ENCODE measurements at regions not wholly inside any gene's neighbourhood (a gene's known extent, or its start where the extent isn't known, plus 50 kb on each side); places are given as distances from the start of the nearest gene placed in this dataset.

GRCh38 chr6:97656236-97656635, 373.2 kb upstream of the MMS22L start:
- no peak overlapping the region for H3K27ac Mint-ChIP-seq
- Histone ChIP-seq H3K27ac (ENCODE audit: low read depth, low read length) (no peak overlapping the region), H3K27me3 (ENCODE audit: insufficient read depth, low read length) (no peaks in the 10 kb centered on the region), H3K4me1 (ENCODE audit: insufficient read depth, low read length) (no peaks in the 10 kb centered on the region), H3K4me3 (ENCODE audit: low read length in 2 of 2) (no peak overlapping the region), H3K36me3 (ENCODE audit: insufficient read depth, low read length) (no peaks in the 10 kb centered on the region), H3K9me3 (ENCODE audit: control insufficient read depth in 1 of 2, low read length in 2 of 2) (no peaks in the 10 kb centered on the region)
- POLR2A ChIA-PET (ENCODE audit: partially characterized antibody): no interaction called here
- no peak for DNase-seq
- H3K4me1 Mint-ChIP-seq: no peaks in the 10 kb centered on the region
- no peaks in the 10 kb centered on the region for H3K36me3 Mint-ChIP-seq
- peaks cover 0 to 6% (median under 1%) of the 10 kb centered on the region in 8 donors for H3K9me3 Mint-ChIP-seq
- no peak overlapping the region for H3K4me3 Mint-ChIP-seq
- intact Hi-C loops (cut with micrococcal nuclease): no loop called here
- H3K27me3 Mint-ChIP-seq: no peaks in the 10 kb centered on the region
- CTCF ChIA-PET (ENCODE audit: partially characterized antibody): no interaction called here

- POLR2A ChIA-PET (ENCODE audit: partially characterized antibody): no interaction called here
- Mint-ChIP-seq H3K27ac (no peak overlapping the region), H3K27me3 (no peaks in the 10 kb centered on the region), H3K36me3 (no peaks in the 10 kb centered on the region), H3K4me1 (no peaks in the 10 kb centered on the region), H3K9me3 (peaks cover 0 to 6% (median under 1%) of the 10 kb centered on the region in 8 donors), H3K4me3 (no peak overlapping the region)
- Histone ChIP-seq H3K27me3 (ENCODE audit: insufficient read depth, low read length) (no peaks in the 10 kb centered on the region), H3K4me1 (ENCODE audit: insufficient read depth, low read length) (no peaks in the 10 kb centered on the region), H3K9me3 (ENCODE audit: control insufficient read depth in 1 of 2, low read length in 2 of 2) (no peaks in the 10 kb centered on the region), H3K36me3 (ENCODE audit: insufficient read depth, low read length) (no peaks in the 10 kb centered on the region), H3K4me3 (ENCODE audit: low read length in 2 of 2) (no peak overlapping the region), H3K27ac (ENCODE audit: low read depth, low read length) (no peak overlapping the region)
- CTCF ChIA-PET (ENCODE audit: partially characterized antibody): no interaction called here
- intact Hi-C loops (cut with micrococcal nuclease): no loop called here
- no peak for DNase-seq
Measured at GRCh38 chr6:97656706-97657350, 373.8 kb upstream of the MMS22L start.

GRCh38 chr6:97658090-97658489, 375.1 kb upstream of the MMS22L start:
- Histone ChIP-seq H3K27ac (ENCODE audit: low read depth, low read length) (no peak overlapping the region), H3K4me3 (ENCODE audit: low read length in 2 of 2) (no peak overlapping the region), H3K4me1 (ENCODE audit: insufficient read depth, low read length) (no peaks in the 10 kb centered on the region), H3K9me3 (ENCODE audit: control insufficient read depth in 1 of 2, low read length in 2 of 2) (no peaks in the 10 kb centered on the region), H3K27me3 (ENCODE audit: insufficient read depth, low read length) (no peaks in the 10 kb centered on the region), H3K36me3 (ENCODE audit: insufficient read depth, low read length) (no peaks in the 10 kb centered on the region)
- Mint-ChIP-seq H3K4me1 (no peaks in the 10 kb centered on the region), H3K27me3 (peaks cover 0 to 1% of the 10 kb centered on the region in 2 donors), H3K36me3 (no peaks in the 10 kb centered on the region), H3K4me3 (no peak overlapping the region), H3K9me3 (peaks cover 0 to 6% (median 2%) of the 10 kb centered on the region in 8 donors), H3K27ac (no peak overlapping the region)
- intact Hi-C loops (cut with micrococcal nuclease): no loop called here
- ChIA-PET CTCF (ENCODE audit: partially characterized antibody) (no interaction called here), POLR2A (ENCODE audit: partially characterized antibody) (no interaction called here)
- no peak for DNase-seq

GRCh38 chr6:97663252-97663651, 380.2 kb upstream of the MMS22L start:
- H3K4me3 ChIP-seq (ENCODE audit: low read length in 2 of 2): no peak overlapping the region
- intact Hi-C loops (cut with micrococcal nuclease): no loop called here
- no peaks in the 10 kb centered on the region for H3K36me3 ChIP-seq (ENCODE audit: insufficient read depth, low read length)
- Mint-ChIP-seq H3K4me3 (no peak overlapping the region), H3K27me3 (peaks cover 0 to 1% of the 10 kb centered on the region in 2 donors), H3K36me3 (no peaks in the 10 kb centered on the region), H3K27ac (peak overlapping the region in 1 of 7 donors; percentile 29), H3K9me3 (peaks cover 0 to 4% (median 0%) of the 10 kb centered on the region in 8 donors), H3K4me1 (no peaks in the 10 kb centered on the region)
- CTCF ChIA-PET (ENCODE audit: partially characterized antibody): interaction anchor here (1.3 kb wide), 1 partner anchor 18 kb away, joined by 3 read pairs; no protein-coding TSS in a partner anchor
- POLR2A ChIA-PET (ENCODE audit: partially characterized antibody): no interaction called here
- H3K4me1 ChIP-seq (ENCODE audit: insufficient read depth, low read length): no peaks in the 10 kb centered on the region
- no peak for DNase-seq
- H3K27me3 ChIP-seq (ENCODE audit: insufficient read depth, low read length): no peaks in the 10 kb centered on the region
- H3K9me3 ChIP-seq (ENCODE audit: control insufficient read depth in 1 of 2, low read length in 2 of 2): no peaks in the 10 kb centered on the region
- H3K27ac ChIP-seq (ENCODE audit: low read depth, low read length): no peak overlapping the region

- Histone ChIP-seq H3K27ac (ENCODE audit: low read depth, low read length) (no peak overlapping the region), H3K9me3 (ENCODE audit: control insufficient read depth in 1 of 2, low read length in 2 of 2) (no peaks in the 10 kb centered on the region), H3K4me1 (ENCODE audit: insufficient read depth, low read length) (no peaks in the 10 kb centered on the region), H3K36me3 (ENCODE audit: insufficient read depth, low read length) (no peaks in the 10 kb centered on the region), H3K27me3 (ENCODE audit: insufficient read depth, low read length) (no peaks in the 10 kb centered on the region), H3K4me3 (ENCODE audit: low read length in 2 of 2) (no peak overlapping the region)
- POLR2A ChIA-PET (ENCODE audit: partially characterized antibody): no interaction called here
- H3K4me3 Mint-ChIP-seq: no peak overlapping the region
- intact Hi-C loops (cut with micrococcal nuclease): no loop called here
- H3K9me3 Mint-ChIP-seq: peaks cover 0 to 4% (median 0%) of the 10 kb centered on the region in 8 donors
- no peak for DNase-seq
- CTCF ChIA-PET (ENCODE audit: partially characterized antibody): no interaction called here
- no peaks in the 10 kb centered on the region for H3K4me1 Mint-ChIP-seq
- H3K27me3 Mint-ChIP-seq: peaks cover 0 to 1% of the 10 kb centered on the region in 2 donors
- H3K36me3 Mint-ChIP-seq: no peaks in the 10 kb centered on the region
- no peak overlapping the region for H3K27ac Mint-ChIP-seq
Measured at GRCh38 chr6:97665446-97665845, 382.4 kb upstream of the MMS22L start.

- Histone ChIP-seq H3K4me3 (ENCODE audit: low read length in 2 of 2) (no peak overlapping the region), H3K27ac (ENCODE audit: low read depth, low read length) (no peak overlapping the region), H3K4me1 (ENCODE audit: insufficient read depth, low read length) (no peaks in the 10 kb centered on the region), H3K36me3 (ENCODE audit: insufficient read depth, low read length) (no peaks in the 10 kb centered on the region), H3K27me3 (ENCODE audit: insufficient read depth, low read length) (no peaks in the 10 kb centered on the region), H3K9me3 (ENCODE audit: control insufficient read depth in 1 of 2, low read length in 2 of 2) (no peaks in the 10 kb centered on the region)
- no peak for DNase-seq
- H3K4me1 Mint-ChIP-seq: no peaks in the 10 kb centered on the region
- no peak overlapping the region for H3K4me3 Mint-ChIP-seq
- ChIA-PET CTCF (ENCODE audit: partially characterized antibody) (no interaction called here), POLR2A (ENCODE audit: partially characterized antibody) (no interaction called here)
- H3K27me3 Mint-ChIP-seq: peaks cover 0 to 1% of the 10 kb centered on the region in 2 donors
- no peak overlapping the region for H3K27ac Mint-ChIP-seq
- intact Hi-C loops (cut with micrococcal nuclease): no loop called here
- H3K9me3 Mint-ChIP-seq: peaks cover 0 to 4% (median 0%) of the 10 kb centered on the region in 8 donors
- no peaks in the 10 kb centered on the region for H3K36me3 Mint-ChIP-seq
Measured at GRCh38 chr6:97666889-97667288, 383.9 kb upstream of the MMS22L start.

GRCh38 chr6:97668716-97669115, 385.7 kb upstream of the MMS22L start:
- Mint-ChIP-seq H3K9me3 (no peaks in the 10 kb centered on the region), H3K27ac (no peak overlapping the region), H3K4me1 (no peaks in the 10 kb centered on the region), H3K36me3 (no peaks in the 10 kb centered on the region), H3K4me3 (no peak overlapping the region), H3K27me3 (peaks cover 0 to 2% of the 10 kb centered on the region in 2 donors)
- DNase-seq: no peak
- H3K36me3 ChIP-seq (ENCODE audit: insufficient read depth, low read length): no peaks in the 10 kb centered on the region
- no peaks in the 10 kb centered on the region for H3K9me3 ChIP-seq (ENCODE audit: control insufficient read depth in 1 of 2, low read length in 2 of 2)
- CTCF ChIA-PET (ENCODE audit: partially characterized antibody): no interaction called here
- no peak overlapping the region for H3K4me3 ChIP-seq (ENCODE audit: low read length in 2 of 2)
- POLR2A ChIA-PET (ENCODE audit: partially characterized antibody): no interaction called here
- no peaks in the 10 kb centered on the region for H3K27me3 ChIP-seq (ENCODE audit: insufficient read depth, low read length)
- H3K4me1 ChIP-seq (ENCODE audit: insufficient read depth, low read length): no peaks in the 10 kb centered on the region
- intact Hi-C loops (cut with micrococcal nuclease): no loop called here
- H3K27ac ChIP-seq (ENCODE audit: low read depth, low read length): no peak overlapping the region

Data from CD4-positive, alpha-beta memory T cell (primary cell).